ENCODE measurements at regions not wholly inside any gene's neighbourhood (a gene's known extent, or its start where the extent isn't known, plus 50 kb on each side); places are given as distances from the start of the nearest gene placed in this dataset.

DNA sequence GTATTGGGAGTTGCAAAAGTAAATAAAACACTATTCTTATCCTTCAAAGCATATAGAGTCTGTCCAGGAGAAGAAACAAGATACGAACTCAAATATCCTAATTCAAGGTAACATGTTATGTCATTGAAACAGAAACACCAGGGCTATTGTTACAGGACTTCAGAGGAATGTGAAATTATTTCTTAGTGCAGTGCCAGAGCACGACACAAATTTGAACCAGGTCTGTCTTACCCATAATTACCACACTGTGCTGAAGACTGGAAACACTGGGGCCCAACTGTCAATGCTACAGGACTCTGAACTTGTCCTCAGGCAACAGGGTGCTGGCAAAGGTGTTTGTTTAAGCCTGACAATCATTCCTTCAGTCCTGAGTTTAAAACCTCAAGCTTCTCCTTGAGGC lies 633.6 kb upstream of the UBE2E2 start (continued):
- TF ChIP-seq, protein P1, sequence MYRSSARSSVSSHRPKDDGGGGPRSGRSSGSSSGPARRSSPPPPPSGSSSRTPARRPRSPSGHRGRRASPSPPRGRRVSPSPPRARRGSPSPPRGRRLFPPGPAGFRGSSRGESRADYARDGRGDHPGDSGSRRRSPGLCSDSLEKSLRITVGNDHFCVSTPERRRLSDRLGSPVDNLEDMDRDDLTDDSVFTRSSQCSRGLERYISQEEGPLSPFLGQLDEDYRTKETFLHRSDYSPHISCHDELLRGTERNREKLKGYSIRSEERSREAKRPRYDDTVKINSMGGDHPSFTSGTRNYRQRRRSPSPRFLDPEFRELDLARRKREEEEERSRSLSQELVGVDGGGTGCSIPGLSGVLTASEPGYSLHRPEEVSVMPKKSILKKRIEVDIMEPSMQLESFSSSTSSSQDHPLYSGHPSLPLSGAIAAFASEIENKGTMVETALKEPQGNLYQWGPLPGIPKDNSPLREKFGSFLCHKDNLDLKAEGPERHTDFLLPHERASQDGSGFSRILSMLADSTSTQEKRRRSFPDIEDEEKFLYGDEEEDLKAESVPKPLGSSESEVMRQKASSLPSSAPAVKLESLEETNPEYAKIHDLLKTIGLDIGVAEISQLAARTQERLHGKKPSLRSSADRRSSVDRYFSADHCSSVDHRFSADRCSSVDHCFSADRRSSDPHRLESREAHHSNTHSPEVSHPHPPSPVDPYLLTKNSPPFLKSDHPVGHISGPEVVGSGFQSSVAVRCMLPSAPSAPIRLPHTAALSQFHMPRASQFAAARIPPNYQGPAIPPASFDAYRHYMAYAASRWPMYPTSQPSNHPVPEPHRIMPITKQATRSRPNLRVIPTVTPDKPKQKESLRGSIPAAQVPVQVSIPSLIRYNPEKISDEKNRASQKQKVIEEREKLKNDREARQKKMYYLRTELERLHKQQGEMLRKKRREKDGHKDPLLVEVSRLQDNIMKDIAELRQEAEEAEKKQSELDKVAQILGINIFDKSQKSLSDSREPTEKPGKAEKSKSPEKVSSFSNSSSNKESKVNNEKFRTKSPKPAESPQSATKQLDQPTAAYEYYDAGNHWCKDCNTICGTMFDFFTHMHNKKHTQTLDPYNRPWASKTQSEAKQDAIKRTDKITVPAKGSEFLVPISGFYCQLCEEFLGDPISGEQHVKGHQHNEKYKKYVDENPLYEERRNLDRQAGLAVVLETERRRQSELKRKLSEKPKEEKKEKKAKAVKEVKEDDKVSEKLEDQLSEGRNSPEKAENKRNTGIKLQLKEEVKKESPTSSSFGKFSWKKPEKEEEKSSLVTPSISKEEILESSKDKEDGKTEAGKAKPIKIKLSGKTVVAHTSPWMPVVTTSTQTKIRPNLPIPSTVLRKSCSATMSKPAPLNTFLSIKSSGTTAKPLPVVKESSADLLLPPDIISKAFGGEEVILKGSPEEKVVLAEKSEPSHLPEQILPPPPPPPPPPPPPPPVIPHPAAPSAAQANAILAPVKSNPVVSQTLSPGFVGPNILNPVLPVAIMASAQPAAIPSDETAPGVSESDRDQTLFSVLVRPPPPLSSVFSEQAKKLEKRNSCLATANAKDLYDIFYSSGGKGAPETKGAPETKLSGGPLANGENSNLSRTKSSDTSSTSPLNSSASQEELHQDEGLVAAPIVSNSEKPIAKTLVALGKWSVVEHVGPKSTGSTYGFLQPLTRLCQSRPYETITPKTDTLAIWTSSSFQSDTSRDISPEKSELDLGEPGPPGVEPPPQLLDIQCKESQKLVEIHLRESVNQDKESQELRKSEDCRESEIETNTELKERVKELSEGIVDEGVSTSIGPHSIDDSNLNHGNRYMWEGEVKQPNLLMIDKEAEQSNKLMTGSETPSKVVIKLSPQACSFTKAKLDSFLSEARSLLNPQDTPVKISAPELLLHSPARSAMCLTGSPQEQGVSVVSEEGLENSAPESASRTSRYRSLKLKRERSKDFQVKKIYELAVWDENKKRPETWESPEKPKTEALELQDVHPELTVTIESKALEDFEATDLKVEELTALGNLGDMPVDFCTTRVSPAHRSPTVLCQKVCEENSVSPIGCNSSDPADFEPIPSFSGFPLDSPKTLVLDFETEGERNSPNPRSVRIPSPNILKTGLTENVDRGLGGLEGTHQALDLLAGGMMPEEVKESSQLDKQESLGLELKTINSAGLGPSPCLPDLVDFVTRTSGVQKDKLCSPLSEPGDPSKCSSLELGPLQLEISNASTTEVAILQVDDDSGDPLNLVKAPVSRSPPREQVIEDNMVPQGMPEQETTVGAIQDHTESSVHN (CRISPR knock-in tag; IDR thresholded peaks at IDR 0.05) = no peak
- TF ChIP-seq, protein P2, sequence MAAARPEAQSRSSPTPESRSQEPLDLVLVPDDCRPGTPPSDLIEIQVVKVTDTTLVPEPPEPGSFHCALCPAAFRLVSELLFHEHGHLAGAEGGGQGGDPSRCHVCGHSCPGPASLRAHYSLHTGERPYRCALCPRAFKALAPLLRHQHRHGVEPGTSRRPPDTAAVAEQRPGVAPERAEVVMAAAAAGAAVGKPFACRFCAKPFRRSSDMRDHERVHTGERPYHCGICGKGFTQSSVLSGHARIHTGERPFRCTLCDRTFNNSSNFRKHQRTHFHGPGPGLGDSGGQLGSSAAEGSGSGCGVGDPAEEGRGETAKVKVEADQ (CRISPR knock-in tag; IDR thresholded peaks at IDR 0.05; ENCODE audit: borderline replicate concordance) = no peak
- TF ChIP-seq FOXA1 (IDR thresholded peaks at IDR 0.05) = no peak
- peak; percentile 45 for TF ChIP-seq FOXA1 (CRISPR knock-in tag; IDR thresholded peaks at IDR 0.05)
- TF ChIP-seq HNF4A (CRISPR knock-in tag; IDR thresholded peaks at IDR 0.05) = peak; percentile 32; the same call in 1 of the 2 replicates
- TF ChIP-seq RARA (CRISPR knock-in tag; IDR thresholded peaks at IDR 0.05) = 0 out of 2 replicates have a peak, but pooled peaks have one; percentile 7
- no peak for TF ChIP-seq RBAK (CRISPR knock-in tag; IDR thresholded peaks at IDR 0.05)
- no peak for TF ChIP-seq JUND (CRISPR knock-in tag; IDR thresholded peaks at IDR 0.05)
- TF ChIP-seq GFI1 (CRISPR knock-in tag; IDR thresholded peaks at IDR 0.05; ENCODE audit: borderline replicate concordance) = no peak
- no peak for TF ChIP-seq MXD1 (CRISPR knock-in tag; IDR thresholded peaks at IDR 0.05)
- TF ChIP-seq SIX1 (CRISPR knock-in tag; IDR thresholded peaks at IDR 0.05; ENCODE audit: borderline replicate concordance) = peak; percentile 22; the same call in 1 of the 2 replicates
- no peak for TF ChIP-seq JARID2 (CRISPR knock-in tag; IDR thresholded peaks at IDR 0.05; ENCODE audit: insufficient replicate concordance)
- TF ChIP-seq THYN1 (CRISPR knock-in tag; IDR thresholded peaks at IDR 0.05; ENCODE audit: borderline replicate concordance, low read depth) = no peak
- TF ChIP-seq DBP (CRISPR knock-in tag; IDR thresholded peaks at IDR 0.05; ENCODE audit: not compliant biosample characterization) = no peak
- TF ChIP-seq ZNF879 (CRISPR knock-in tag; IDR thresholded peaks at IDR 0.05) = no peak
- no peak for TF ChIP-seq MAFG (CRISPR knock-in tag; IDR thresholded peaks at IDR 0.05)
- TF ChIP-seq SOX6 (IDR thresholded peaks at IDR 0.05) = no peak
- peak; percentile 53; the same call in 1 of the 2 replicates for TF ChIP-seq SOX6 (CRISPR knock-in tag; IDR thresholded peaks at IDR 0.05)
- no peak for TF ChIP-seq ZFP62 (CRISPR knock-in tag; IDR thresholded peaks at IDR 0.05)
- TF ChIP-seq, protein P3, sequence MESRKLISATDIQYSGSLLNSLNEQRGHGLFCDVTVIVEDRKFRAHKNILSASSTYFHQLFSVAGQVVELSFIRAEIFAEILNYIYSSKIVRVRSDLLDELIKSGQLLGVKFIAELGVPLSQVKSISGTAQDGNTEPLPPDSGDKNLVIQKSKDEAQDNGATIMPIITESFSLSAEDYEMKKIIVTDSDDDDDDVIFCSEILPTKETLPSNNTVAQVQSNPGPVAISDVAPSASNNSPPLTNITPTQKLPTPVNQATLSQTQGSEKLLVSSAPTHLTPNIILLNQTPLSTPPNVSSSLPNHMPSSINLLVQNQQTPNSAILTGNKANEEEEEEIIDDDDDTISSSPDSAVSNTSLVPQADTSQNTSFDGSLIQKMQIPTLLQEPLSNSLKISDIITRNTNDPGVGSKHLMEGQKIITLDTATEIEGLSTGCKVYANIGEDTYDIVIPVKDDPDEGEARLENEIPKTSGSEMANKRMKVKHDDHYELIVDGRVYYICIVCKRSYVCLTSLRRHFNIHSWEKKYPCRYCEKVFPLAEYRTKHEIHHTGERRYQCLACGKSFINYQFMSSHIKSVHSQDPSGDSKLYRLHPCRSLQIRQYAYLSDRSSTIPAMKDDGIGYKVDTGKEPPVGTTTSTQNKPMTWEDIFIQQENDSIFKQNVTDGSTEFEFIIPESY (CRISPR knock-in tag; IDR thresholded peaks at IDR 0.05) = no peak

Data from HepG2 (cell line).